T-helper 2 cell (primary cell): ENCODE measurements at regions not wholly inside any gene's neighbourhood (a gene's known extent, or its start where the extent isn't known, plus 50 kb on each side); places are given as distances from the start of the nearest gene placed in this dataset.

ENCODE experiments used
- DNase-seq, 5 experiments: peaks; one replicate each; pipeline versions ENCODE4 v3.0.0 to v3.0.0-alpha.2; 2012 to 2022

GRCh38 chr3:83514130-83514914 is 1444.5 kb upstream of the CADM2 start:
- no peak for DNase-seq

- DNase-seq, result no peak
Measured at GRCh38 chr3:83515123-83515522, 1443.7 kb upstream of the CADM2 start.

GRCh38 chr3:83523470-83524073 is 1435.2 kb upstream of the CADM2 start:
- DNase-seq, result peak in 1 of 5 experiments; percentile 34

- DNase-seq, result no peak
Measured at GRCh38 chr3:83524901-83525300, 1433.9 kb upstream of the CADM2 start.

GRCh38 chr3:83559082-83559481 is 1399.7 kb upstream of the CADM2 start:
- no peak for DNase-seq

GRCh38 chr3:83567935-83568334 is 1390.9 kb upstream of the CADM2 start:
- DNase-seq, result no peak

- no peak for DNase-seq
Measured at GRCh38 chr3:83581546-83581945, 1377.2 kb upstream of the CADM2 start.

GRCh38 chr3:83601704-83602103 is 1357.1 kb upstream of the CADM2 start:
- no peak for DNase-seq

GRCh38 chr3:83622526-83622925 is 1336.3 kb upstream of the CADM2 start:
- DNase-seq, result no peak

- DNase-seq, result no peak
Measured at GRCh38 chr3:83625261-83625660, 1333.5 kb upstream of the CADM2 start.

- DNase-seq, result no peak
Measured at GRCh38 chr3:83628471-83628870, 1330.3 kb upstream of the CADM2 start.

GRCh38 chr3:83632526-83632925 is 1326.3 kb upstream of the CADM2 start:
- no peak for DNase-seq

GRCh38 chr3:83633758-83634157 is 1325.0 kb upstream of the CADM2 start:
- no peak for DNase-seq

GRCh38 chr3:83649692-83650091 is 1309.1 kb upstream of the CADM2 start:
- DNase-seq, result no peak

- DNase-seq, result no peak
Measured at GRCh38 chr3:83655083-83655482, 1303.7 kb upstream of the CADM2 start.

- DNase-seq, result no peak
Measured at GRCh38 chr3:83662381-83662960, 1296.3 kb upstream of the CADM2 start.

- DNase-seq, result no peak
Measured at GRCh38 chr3:83670416-83670815, 1288.4 kb upstream of the CADM2 start.

- DNase-seq, result no peak
Measured at GRCh38 chr3:83683937-83684598, 1274.7 kb upstream of the CADM2 start.

GRCh38 chr3:83706669-83707068 is 1252.1 kb upstream of the CADM2 start:
- DNase-seq, result no peak

GRCh38 chr3:83715307-83715706 is 1243.5 kb upstream of the CADM2 start:
- DNase-seq, result no peak

- DNase-seq, result no peak
Measured at GRCh38 chr3:83729576-83729975, 1229.2 kb upstream of the CADM2 start.

GRCh38 chr3:83734656-83735055 is 1224.1 kb upstream of the CADM2 start:
- no peak for DNase-seq

- DNase-seq, result no peak
Measured at GRCh38 chr3:83738202-83738601, 1220.6 kb upstream of the CADM2 start.

- DNase-seq, result no peak
Measured at GRCh38 chr3:83740504-83740903, 1218.3 kb upstream of the CADM2 start.
